Naive B cell (primary cell): ENCODE measurements at regions not wholly inside any gene's neighbourhood (a gene's known extent, or its start where the extent isn't known, plus 50 kb on each side); places are given as distances from the start of the nearest gene placed in this dataset.
"Not testable (repeated sequence)": the region's sequence is repeated elsewhere in the genome, so short reads cannot be mapped to it uniquely, and the experiment has no call there.

Experiments used
- ATAC-seq, 2 donors: fragments of 150-1000 bp; cut with Tn5 transposase; 2 replicates each; pipeline ENCODE4 v1.10.0; 2021; ENCODE audit warnings: low read depth in 2 of 2, mild to moderate bottlenecking in 2 of 2, moderate library complexity in 2 of 2
- DNase-seq: peaks from one replicate; pipeline ENCODE4 v3.0.0; 2022
- H3K27ac Mint-ChIP-seq, 6 donors: one replicate each; pipeline ENCODE4 v1.8.0; 2020 to 2022; ENCODE audit warnings: mild to moderate bottlenecking in 6 of 6, mixed read lengths in 6 of 6, moderate library complexity in 5 of 6, inconsistent platforms in 2 of 6
- H3K27me3 Mint-ChIP-seq, 3 donors: one replicate each; pipeline ENCODE4 v1.8.0; 2021 to 2022; ENCODE audit warnings: mixed read lengths in 3 of 3, mild to moderate bottlenecking in 1 of 3
- H3K36me3 Mint-ChIP-seq, 2 donors: one replicate each; pipeline ENCODE4 v1.8.0; 2020 to 2022; ENCODE audit warnings: mixed read lengths in 2 of 2, inconsistent platforms in 1 of 2, mild to moderate bottlenecking in 1 of 2
- H3K4me1 Mint-ChIP-seq, 3 donors: one replicate each; pipeline ENCODE4 v1.8.0; 2020 to 2022; ENCODE audit warnings: mixed read lengths in 3 of 3, inconsistent platforms in 1 of 3, mild to moderate bottlenecking in 1 of 3, moderate library complexity in 1 of 3
- H3K4me3 Mint-ChIP-seq, 8 donors: one replicate each; pipeline ENCODE4 v1.8.0; 2020 to 2022; ENCODE audit warnings: mild to moderate bottlenecking in 8 of 8, mixed read lengths in 8 of 8, moderate library complexity in 8 of 8, inconsistent platforms in 2 of 8
- H3K9me3 Mint-ChIP-seq, 7 donors: one replicate each; pipeline ENCODE4 v1.8.0; 2020 to 2022; ENCODE audit warnings: mixed read lengths in 7 of 7, mild to moderate bottlenecking in 5 of 7, inconsistent platforms in 2 of 7, moderate library complexity in 1 of 7

- ATAC-seq (no peak), DNase-seq (no peak)
- Mint-ChIP-seq H3K4me1 (no peaks in the 10 kb centered on the region), H3K9me3 (peaks cover 0 to 4% (median 2%) of the 10 kb centered on the region in 7 donors), H3K4me3 (no peak overlapping the region), H3K27ac (no peak overlapping the region), H3K36me3 (no peaks in the 10 kb centered on the region), H3K27me3 (no peaks in the 10 kb centered on the region)
These were observed 332.1 kb upstream of the FAM98A start for GRCh38 chr2:33931164-33931563.

DNA sequence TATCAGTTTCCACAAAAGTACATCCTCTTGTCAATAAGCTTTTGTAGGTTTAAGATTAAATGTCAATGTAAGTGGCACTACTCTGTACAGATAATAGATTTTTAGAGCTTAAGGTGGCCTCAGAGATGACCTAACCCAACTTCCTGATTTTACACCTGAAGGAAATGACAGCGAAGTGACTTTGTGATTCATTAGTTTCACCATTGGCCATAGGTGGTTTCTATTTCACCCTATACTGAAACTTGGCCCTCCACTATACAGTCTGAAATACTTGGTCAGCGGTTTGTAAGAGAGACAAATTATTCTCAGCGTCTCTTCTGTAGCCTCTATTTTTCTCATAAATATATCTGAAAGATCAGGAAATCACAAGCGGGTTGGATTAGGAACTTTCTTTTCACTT, 330.4 kb upstream of the FAM98A start:
- Mint-ChIP-seq H3K27ac (no peak overlapping the region), H3K4me1 (no peaks in the 10 kb centered on the region), H3K27me3 (no peaks in the 10 kb centered on the region), H3K4me3 (no peak overlapping the region), H3K36me3 (no peaks in the 10 kb centered on the region), H3K9me3 (peaks cover 0 to 4% (median 2%) of the 10 kb centered on the region in 7 donors)
- ATAC-seq = no peak
- no peak for DNase-seq

GRCh38 chr2:33927756-33928155, 328.7 kb upstream of the FAM98A start:
- H3K9me3 Mint-ChIP-seq = peaks cover 0 to 7% (median 4%) of the 10 kb centered on the region in 7 donors
- DNase-seq (no peak), ATAC-seq (no peak)
- no peak overlapping the region for H3K27ac Mint-ChIP-seq
- H3K36me3 Mint-ChIP-seq = no peaks in the 10 kb centered on the region
- no peak overlapping the region for H3K4me3 Mint-ChIP-seq
- H3K27me3 Mint-ChIP-seq = no peaks in the 10 kb centered on the region
- H3K4me1 Mint-ChIP-seq = no peaks in the 10 kb centered on the region

DNA sequence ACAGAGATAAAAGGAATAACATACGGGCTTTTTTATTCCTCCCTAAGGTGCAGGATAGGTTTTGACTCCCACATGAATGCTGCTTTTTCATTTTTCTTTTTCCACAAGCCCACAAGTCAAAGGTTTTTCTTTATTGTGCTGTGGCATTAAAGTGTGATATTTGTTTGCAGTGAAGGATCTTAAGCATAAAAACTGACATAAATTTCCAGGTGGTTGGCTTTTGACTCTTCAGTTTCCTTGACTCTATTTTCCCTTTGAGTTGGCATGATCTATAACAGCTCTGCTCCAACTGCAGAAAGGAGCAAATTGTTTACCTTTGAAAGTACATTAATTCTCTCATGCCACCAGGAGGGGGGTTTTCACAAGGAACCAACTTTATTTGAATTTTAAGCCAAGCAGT, 326.2 kb upstream of the FAM98A start:
- H3K9me3 Mint-ChIP-seq = peaks cover 0 to 7% (median 4%) of the 10 kb centered on the region in 7 donors
- no peaks in the 10 kb centered on the region for H3K36me3 Mint-ChIP-seq
- ATAC-seq (no peak), DNase-seq (no peak)
- H3K27ac Mint-ChIP-seq = no peak overlapping the region
- no peak overlapping the region for H3K4me3 Mint-ChIP-seq
- H3K27me3 Mint-ChIP-seq = no peaks in the 10 kb centered on the region
- no peaks in the 10 kb centered on the region for H3K4me1 Mint-ChIP-seq

DNA sequence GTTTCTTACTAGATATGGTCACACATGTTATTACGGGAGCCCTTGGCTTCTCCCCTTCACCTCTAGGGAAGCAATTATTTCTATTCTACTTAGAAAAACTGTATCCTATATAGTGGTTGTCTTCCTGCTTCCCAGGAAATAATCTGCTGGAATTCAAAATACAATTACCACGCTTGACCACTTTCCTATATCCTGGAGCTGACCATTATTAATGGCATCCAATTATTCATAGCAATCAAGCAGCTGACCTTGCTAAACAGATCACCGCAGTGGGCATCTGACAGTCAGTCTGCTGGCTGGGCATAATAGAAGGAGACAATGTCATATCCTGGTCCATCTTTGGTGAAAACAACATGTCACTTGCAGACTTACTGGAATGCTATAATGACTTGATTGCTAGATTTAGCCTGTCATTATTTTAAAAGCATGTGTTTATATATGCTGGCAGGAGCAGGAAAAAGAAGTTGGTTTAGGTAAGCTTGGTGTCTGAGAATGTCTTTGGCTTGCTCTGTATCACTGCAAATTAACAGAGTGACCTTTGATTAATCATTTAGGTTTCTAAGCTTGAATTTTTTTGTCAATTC, 325.6 kb upstream of the FAM98A start:
- H3K9me3 Mint-ChIP-seq = peaks cover 0 to 7% (median 3%) of the 10 kb centered on the region in 7 donors
- H3K27ac Mint-ChIP-seq = no peak overlapping the region
- DNase-seq (no peak), ATAC-seq (no peak)
- no peaks in the 10 kb centered on the region for H3K36me3 Mint-ChIP-seq
- H3K4me1 Mint-ChIP-seq = no peaks in the 10 kb centered on the region
- H3K4me3 Mint-ChIP-seq = no peak overlapping the region
- H3K27me3 Mint-ChIP-seq = no peaks in the 10 kb centered on the region

DNA sequence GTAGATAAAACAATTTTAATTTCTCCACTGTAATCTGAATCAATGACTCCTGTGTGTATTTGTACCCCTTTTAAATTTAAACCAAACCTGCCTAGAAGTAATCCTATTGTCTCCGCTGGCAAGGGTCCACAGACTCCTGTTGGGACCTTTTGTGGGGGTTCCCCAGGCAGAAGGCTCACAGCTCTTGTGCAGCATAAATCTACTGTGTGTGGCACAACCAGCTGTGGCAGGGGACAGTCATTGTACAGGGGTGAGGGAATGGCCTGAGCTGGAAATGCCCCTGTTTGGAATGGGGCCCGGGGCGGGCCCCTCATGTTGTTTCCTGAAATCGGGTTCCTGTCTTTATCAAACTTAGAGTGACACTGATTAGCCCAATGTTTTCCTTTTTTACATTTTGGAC, 318.2 kb upstream of the FAM98A start:
- Mint-ChIP-seq H3K27ac (no peak overlapping the region), H3K4me1 (no peaks in the 10 kb centered on the region), H3K9me3 (peaks cover 0 to 35% (median 22%) of the 10 kb centered on the region in 7 donors), H3K4me3 (no peak overlapping the region), H3K36me3 (no peaks in the 10 kb centered on the region), H3K27me3 (no peaks in the 10 kb centered on the region)
- DNase-seq = no peak
- no peak for ATAC-seq

- no peaks in the 10 kb centered on the region for H3K4me1 Mint-ChIP-seq
- H3K4me3 Mint-ChIP-seq = no peak overlapping the region
- no peaks in the 10 kb centered on the region for H3K27me3 Mint-ChIP-seq
- ATAC-seq (no peak), DNase-seq (no peak)
- H3K9me3 Mint-ChIP-seq = peaks cover 0 to 40% (median 20%) of the 10 kb centered on the region in 7 donors
- H3K27ac Mint-ChIP-seq = no peak overlapping the region
- no peaks in the 10 kb centered on the region for H3K36me3 Mint-ChIP-seq
These were observed 314.0 kb upstream of the FAM98A start for GRCh38 chr2:33913071-33913616.

GRCh38 chr2:33911327-33911726, 312.2 kb upstream of the FAM98A start:
- Mint-ChIP-seq H3K4me1 (no peaks in the 10 kb centered on the region), H3K36me3 (no peaks in the 10 kb centered on the region), H3K9me3 (peaks cover 0 to 36% (median 20%) of the 10 kb centered on the region in 7 donors), H3K27ac (no peak overlapping the region), H3K4me3 (no peak overlapping the region), H3K27me3 (no peaks in the 10 kb centered on the region)
- DNase-seq (no peak), ATAC-seq (no peak)

GRCh38 chr2:33909945-33910695, 311.0 kb upstream of the FAM98A start:
- H3K27me3 Mint-ChIP-seq = no peaks in the 10 kb centered on the region
- ATAC-seq (no peak), DNase-seq (no peak)
- no peaks in the 10 kb centered on the region for H3K36me3 Mint-ChIP-seq
- no peak overlapping the region for H3K27ac Mint-ChIP-seq
- peaks cover 0 to 27% (median 19%) of the 10 kb centered on the region in 7 donors for H3K9me3 Mint-ChIP-seq
- H3K4me1 Mint-ChIP-seq = no peaks in the 10 kb centered on the region
- no peak overlapping the region for H3K4me3 Mint-ChIP-seq

DNA sequence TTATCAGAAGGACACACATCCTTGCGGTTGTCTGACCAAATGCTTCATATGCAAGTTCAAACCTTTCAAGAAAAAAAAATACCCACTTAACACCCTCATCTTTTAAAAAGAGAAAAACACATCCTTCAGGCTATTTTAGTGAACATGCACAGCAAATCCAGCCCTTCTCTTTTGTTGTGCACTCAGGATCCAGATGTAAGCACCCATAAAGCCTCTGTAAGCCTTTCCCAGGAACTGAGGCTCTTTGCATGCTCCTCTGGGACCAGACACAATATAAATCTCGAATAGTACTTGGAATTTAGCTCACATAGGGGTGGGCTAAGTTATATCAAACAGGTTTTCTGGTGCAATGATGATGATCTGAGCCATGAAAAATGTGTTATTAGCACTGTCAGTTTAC, 308.8 kb upstream of the FAM98A start:
- ATAC-seq (no peak), DNase-seq (no peak)
- Mint-ChIP-seq H3K9me3 (peaks cover 4 to 16% (median 6%) of the 10 kb centered on the region in 7 donors), H3K4me1 (no peaks in the 10 kb centered on the region), H3K27me3 (no peaks in the 10 kb centered on the region), H3K27ac (no peak overlapping the region), H3K4me3 (no peak overlapping the region), H3K36me3 (peaks cover 0 to 6% of the 10 kb centered on the region in 2 donors)

GRCh38 chr2:33906129-33906528, 307.0 kb upstream of the FAM98A start:
- not testable (repeated sequence) for ATAC-seq, H3K36me3 Mint-ChIP-seq, H3K4me1 Mint-ChIP-seq, DNase-seq, H3K4me3 Mint-ChIP-seq, H3K27me3 Mint-ChIP-seq, H3K27ac Mint-ChIP-seq
- peaks cover 0 to 17% (median 11%) of the 10 kb centered on the region in 7 donors for H3K9me3 Mint-ChIP-seq

GRCh38 chr2:33904801-33905200, 305.7 kb upstream of the FAM98A start:
- H3K27me3 Mint-ChIP-seq = no peaks in the 10 kb centered on the region
- ATAC-seq (no peak), DNase-seq (no peak)
- H3K4me1 Mint-ChIP-seq = no peaks in the 10 kb centered on the region
- H3K9me3 Mint-ChIP-seq = peaks cover 0 to 16% (median 12%) of the 10 kb centered on the region in 7 donors
- no peak overlapping the region for H3K27ac Mint-ChIP-seq
- H3K4me3 Mint-ChIP-seq = no peak overlapping the region
- H3K36me3 Mint-ChIP-seq = peaks cover 0 to 9% of the 10 kb centered on the region in 2 donors

GRCh38 chr2:33903701-33904100, 304.6 kb upstream of the FAM98A start:
- peaks cover 0 to 13% (median 9%) of the 10 kb centered on the region in 7 donors for H3K9me3 Mint-ChIP-seq
- H3K4me1 Mint-ChIP-seq = no peaks in the 10 kb centered on the region
- H3K36me3 Mint-ChIP-seq = peaks cover 0 to 9% of the 10 kb centered on the region in 2 donors
- no peak overlapping the region for H3K4me3 Mint-ChIP-seq
- H3K27ac Mint-ChIP-seq = no peak overlapping the region
- ATAC-seq (no peak), DNase-seq (no peak)
- no peaks in the 10 kb centered on the region for H3K27me3 Mint-ChIP-seq

DNA sequence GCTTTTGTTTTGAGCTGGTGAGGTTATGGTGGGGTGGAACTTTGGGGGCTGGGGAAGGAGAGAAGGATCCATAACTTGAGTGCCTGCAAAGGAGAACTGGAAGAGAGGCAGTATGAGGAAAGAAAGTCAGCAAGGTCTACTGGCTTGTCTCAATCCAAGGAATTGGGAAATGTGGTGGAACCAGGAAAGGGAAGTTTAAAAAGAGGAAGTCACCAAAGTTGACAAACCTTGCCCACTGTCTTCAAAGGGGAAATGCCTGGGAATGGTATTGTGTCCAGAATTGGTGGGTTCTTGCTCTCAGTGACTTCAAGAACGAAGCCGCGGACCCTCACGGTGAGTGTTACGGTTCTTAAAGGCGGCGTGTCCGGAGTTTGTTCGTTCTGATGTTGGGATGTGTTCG, 304.1 kb upstream of the FAM98A start:
- no peaks in the 10 kb centered on the region for H3K4me1 Mint-ChIP-seq
- H3K4me3 Mint-ChIP-seq = no peak overlapping the region
- DNase-seq (no peak), ATAC-seq (no peak)
- no peaks in the 10 kb centered on the region for H3K27me3 Mint-ChIP-seq
- peaks cover 0 to 13% (median 9%) of the 10 kb centered on the region in 7 donors for H3K9me3 Mint-ChIP-seq
- peaks cover 0 to 9% of the 10 kb centered on the region in 2 donors for H3K36me3 Mint-ChIP-seq
- H3K27ac Mint-ChIP-seq = no peak overlapping the region
